ENCODE measurements at regions not wholly inside any gene's neighbourhood (a gene's known extent, or its start where the extent isn't known, plus 50 kb on each side); places are given as distances from the start of the nearest gene placed in this dataset.
A peak's percentile ranks its signal among the peaks of the same experiment; 100 is the strongest.

GRCh38 chr9:10855847-10856246, 243.0 kb upstream of the PTPRD start:
- no peak overlapping the region for H3K4me3 ChIP-seq (ENCODE audit: low read depth, low read length)
- peak; percentile 31 for TF ChIP-seq CTCF (IDR thresholded peaks at IDR 0.05; ENCODE audit: low read depth, low read length, missing control alignments)
- DNase-seq (ENCODE audit: low read depth): no peak
- in situ Hi-C loops (cut with HindIII; ENCODE audit: low sequenced_read_pairs): no loop called here

- H3K4me3 ChIP-seq (ENCODE audit: low read depth, low read length): no peak overlapping the region
- no peak for TF ChIP-seq CTCF (IDR thresholded peaks at IDR 0.05; ENCODE audit: low read depth, low read length, missing control alignments)
- DNase-seq (ENCODE audit: low read depth): no peak
- in situ Hi-C loops (cut with HindIII; ENCODE audit: low sequenced_read_pairs): no loop called here
Measured at GRCh38 chr9:10858817-10859216, 246.0 kb upstream of the PTPRD start.

- in situ Hi-C loops (cut with HindIII; ENCODE audit: low sequenced_read_pairs): no loop called here
- H3K4me3 ChIP-seq (ENCODE audit: low read depth, low read length): no peak overlapping the region
- no peak for DNase-seq (ENCODE audit: low read depth)
- TF ChIP-seq CTCF (IDR thresholded peaks at IDR 0.05; ENCODE audit: low read depth, low read length, missing control alignments): no peak
Measured at GRCh38 chr9:10863476-10863875, 250.7 kb upstream of the PTPRD start.

- H3K4me3 ChIP-seq (ENCODE audit: low read depth, low read length): no peak overlapping the region
- in situ Hi-C loops (cut with HindIII; ENCODE audit: low sequenced_read_pairs): no loop called here
- DNase-seq (ENCODE audit: low read depth): no peak
- no peak for TF ChIP-seq CTCF (IDR thresholded peaks at IDR 0.05; ENCODE audit: low read depth, low read length, missing control alignments)
Measured at GRCh38 chr9:10867194-10867593, 254.4 kb upstream of the PTPRD start.

- no peak for DNase-seq (ENCODE audit: low read depth)
- no peak overlapping the region for H3K4me3 ChIP-seq (ENCODE audit: low read depth, low read length)
- in situ Hi-C loops (cut with HindIII; ENCODE audit: low sequenced_read_pairs): no loop called here
- TF ChIP-seq CTCF (IDR thresholded peaks at IDR 0.05; ENCODE audit: low read depth, low read length, missing control alignments): no peak
Measured at GRCh38 chr9:10869687-10870086, 256.9 kb upstream of the PTPRD start.

GRCh38 chr9:10873999-10874398, 261.2 kb upstream of the PTPRD start:
- H3K4me3 ChIP-seq (ENCODE audit: low read depth, low read length): no peak overlapping the region
- in situ Hi-C loops (cut with HindIII; ENCODE audit: low sequenced_read_pairs): no loop called here
- no peak for DNase-seq (ENCODE audit: low read depth)
- no peak for TF ChIP-seq CTCF (IDR thresholded peaks at IDR 0.05; ENCODE audit: low read depth, low read length, missing control alignments)

- no peak overlapping the region for H3K4me3 ChIP-seq (ENCODE audit: low read depth, low read length)
- DNase-seq (ENCODE audit: low read depth): no peak
- in situ Hi-C loops (cut with HindIII; ENCODE audit: low sequenced_read_pairs): no loop called here
- no peak for TF ChIP-seq CTCF (IDR thresholded peaks at IDR 0.05; ENCODE audit: low read depth, low read length, missing control alignments)
Measured at GRCh38 chr9:10875752-10876151, 262.9 kb upstream of the PTPRD start.

All from astrocyte of the cerebellum (primary cell).